H1 (cell line): ENCODE measurements at regions not wholly inside any gene's neighbourhood (a gene's known extent, or its start where the extent isn't known, plus 50 kb on each side); places are given as distances from the start of the nearest gene placed in this dataset.

Experiments
- CTCF ChIA-PET: fragments of 300-600 bp; sonication (Branson Sonifier 250); formaldehyde crosslinking; loops from one replicate; lab custom pipeline; 2021; ENCODE audit not compliant: partially characterized antibody; lab: Charles Lee
- POLR2A ChIA-PET: fragments of 300-600 bp; sonication (Branson Sonifier 250); formaldehyde crosslinking; loops from one replicate; lab custom pipeline; 2021; ENCODE audit warnings: inconsistent platforms; ENCODE audit not compliant: partially characterized antibody; lab: Charles Lee
- DNase-seq, 2 experiments: peaks; one replicate each; pipeline versions ENCODE4 v3.0.0 to v3.0.0-alpha.2; 2010 to 2022; ENCODE audit warnings: low spot score in 2 of 2, low read depth in 1 of 2, mixed read lengths in 1 of 2
- FAIRE-seq: peaks from 2 replicates; lab custom pipeline; 2011; peaks lifted over from hg19 to GRCh38; lab: Jason Lieb, UNC
- H2AFZ ChIP-seq: 2 replicates; pipeline ENCODE4 v1.8.1; 2012; ENCODE audit warnings: low read length, inconsistent platforms
- H2AK5ac ChIP-seq: 2 replicates; pipeline ENCODE4 v1.6.1; 2013; ENCODE audit warnings: low read depth, low read length
- H2BK120ac ChIP-seq: replicated peaks from 2 replicates; pipeline ENCODE3; 2013; ENCODE audit warnings: low read depth, low read length, inconsistent platforms
- H2BK12ac ChIP-seq: 2 replicates; pipeline ENCODE4 v1.6.1; 2013; ENCODE audit warnings: low read depth, low read length
- H2BK15ac ChIP-seq: 2 replicates; pipeline ENCODE4 v1.6.1; 2013; ENCODE audit warnings: low read length
- H2BK20ac ChIP-seq: 2 replicates; pipeline ENCODE4 v1.6.1; 2013; ENCODE audit warnings: low read length
- H2BK5ac ChIP-seq: 2 replicates; pipeline ENCODE4 v1.6.1; 2013; ENCODE audit warnings: low read depth, low read length
- H3K14ac ChIP-seq: 2 replicates; pipeline ENCODE4 v1.6.1; 2013; ENCODE audit warnings: inconsistent platforms; ENCODE audit not compliant: insufficient read length
- H3K18ac ChIP-seq: 2 replicates; pipeline ENCODE4 v1.6.1; 2013; ENCODE audit warnings: low read length; ENCODE audit errors: extremely low read depth
- H3K23ac ChIP-seq: 2 replicates; pipeline ENCODE4 v1.6.1; 2013; ENCODE audit warnings: inconsistent platforms; ENCODE audit not compliant: insufficient read length
- H3K23me2 ChIP-seq: 2 replicates; pipeline ENCODE4 v1.6.1; 2013; ENCODE audit warnings: low read depth, low read length
- H3K27ac ChIP-seq: 2 replicates; pipeline ENCODE4 v1.6.1; 2011; ENCODE audit warnings: low read depth, low read length, inconsistent platforms
- H3K27me3 ChIP-seq, 4 experiments: replicated peaks in 1 of 4; 1 replicate in 1 of 4; 2 replicates in 3 of 4; pipeline versions ENCODE4 v1.6.1 to v1.8.1; 2011 to 2013; ENCODE audit warnings: low read length in 3 of 4, mild to moderate bottlenecking in 3 of 4, inconsistent platforms in 2 of 4, mixed read lengths in 2 of 4, moderate library complexity in 1 of 4; ENCODE audit not compliant: control insufficient read depth in 3 of 4, insufficient read depth in 3 of 4; ENCODE audit errors: extremely low read depth in 1 of 4
- H3K36me3 ChIP-seq, 4 experiments: 2 replicates each; pipeline versions ENCODE4 v1.6.1 to v1.8.1; 2011 to 2013; ENCODE audit warnings: mild to moderate bottlenecking in 4 of 4, low read length in 3 of 4, moderate library complexity in 2 of 4, control low read depth in 1 of 4, inconsistent platforms in 1 of 4; ENCODE audit not compliant: insufficient read depth in 4 of 4, control insufficient read depth in 2 of 4
- H3K4ac ChIP-seq: replicated peaks from 2 replicates; pipeline ENCODE3; 2013; ENCODE audit warnings: low read length, low read depth, mixed read lengths, inconsistent platforms; ENCODE audit not compliant: insufficient read length
- H3K4me1 ChIP-seq, 4 experiments: replicated peaks in 1 of 4; 1 replicate in 1 of 4; 2 replicates in 3 of 4; pipeline versions ENCODE4 v1.6.1 to v1.8.1; 2011 to 2013; ENCODE audit warnings: low read length in 3 of 4, inconsistent platforms in 2 of 4, mixed read lengths in 1 of 4; ENCODE audit not compliant: insufficient read depth in 4 of 4, control insufficient read depth in 3 of 4
- H3K4me2 ChIP-seq, 2 experiments: 2 replicates each; pipeline versions ENCODE4 v1.6.1 to v1.8.1; 2011 to 2013; ENCODE audit warnings: low read depth in 2 of 2, low read length in 2 of 2, control low read depth in 1 of 2, inconsistent platforms in 1 of 2, mild to moderate bottlenecking in 1 of 2; ENCODE audit not compliant: insufficient read depth in 1 of 2
- H3K4me3 ChIP-seq, 4 experiments: fragments of 200-600, 300-600 bp in 1 of 4; sonication (generic), shearing (Covaris generic), sonication (Bioruptor Twin) in 1 of 4; 2 replicates each; pipeline versions ENCODE4 v1.5.1 to v1.8.1; 2011 to 2016; ENCODE audit warnings: low read length in 4 of 4, low read depth in 3 of 4, control low read depth in 2 of 4, inconsistent platforms in 2 of 4, mild to moderate bottlenecking in 2 of 4, mixed read lengths in 1 of 4, moderate library complexity in 1 of 4; ENCODE audit not compliant: insufficient read depth in 2 of 4; ENCODE audit errors: extremely low read depth in 1 of 4
- H3K56ac ChIP-seq: replicated peaks from 2 replicates; pipeline ENCODE3; 2013; ENCODE audit warnings: low read depth, mild to moderate bottlenecking, mixed read lengths, low read length, inconsistent platforms; ENCODE audit not compliant: insufficient read length
- H3K79me1 ChIP-seq: 2 replicates; pipeline ENCODE4 v1.6.1; 2013; ENCODE audit warnings: low read depth, low read length, control low read depth
- H3K79me2 ChIP-seq, 2 experiments: 2 replicates each; pipeline versions ENCODE4 v1.6.1 to v1.8.1; 2012 to 2013; ENCODE audit warnings: low read length in 2 of 2, mild to moderate bottlenecking in 2 of 2, inconsistent platforms in 1 of 2; ENCODE audit not compliant: insufficient read depth in 2 of 2, control insufficient read depth in 1 of 2
- H3K9ac ChIP-seq, 4 experiments: replicated peaks in 1 of 4; 1 replicate in 1 of 4; 2 replicates in 3 of 4; pipeline versions ENCODE4 v1.6.1 to v1.8.1; 2011 to 2013; ENCODE audit warnings: low read depth in 3 of 4, low read length in 3 of 4, control low read depth in 2 of 4, mild to moderate bottlenecking in 2 of 4, moderate library complexity in 2 of 4, inconsistent platforms in 1 of 4; ENCODE audit errors: extremely low read depth in 1 of 4
- H3K9me3 ChIP-seq, 2 experiments: 2 replicates each; pipeline versions ENCODE4 v1.6.1 to v1.8.1; 2012 to 2013; ENCODE audit warnings: mild to moderate bottlenecking in 2 of 2, moderate library complexity in 2 of 2, control low read depth in 1 of 2, inconsistent platforms in 1 of 2, low read depth in 1 of 2, low read length in 1 of 2, mixed read lengths in 1 of 2; ENCODE audit not compliant: insufficient read depth in 2 of 2
- H4K20me1 ChIP-seq, 2 experiments: replicated peaks in 1 of 2; 2 replicates each; pipeline versions ENCODE3 to v1.8.1; 2011 to 2013; ENCODE audit warnings: inconsistent platforms in 2 of 2, low read length in 2 of 2, mild to moderate bottlenecking in 1 of 2; ENCODE audit not compliant: insufficient read depth in 2 of 2, control insufficient read depth in 1 of 2
- H4K5ac ChIP-seq: 2 replicates; pipeline ENCODE4 v1.6.1; 2013; ENCODE audit warnings: low read length, low read depth, mixed read lengths, inconsistent platforms; ENCODE audit not compliant: insufficient read length
- H4K8ac ChIP-seq: 2 replicates; pipeline ENCODE4 v1.8.0; 2013; ENCODE audit warnings: mild to moderate bottlenecking, moderate library complexity, low read length, inconsistent platforms; ENCODE audit not compliant: insufficient read depth; ENCODE audit errors: extremely low read depth
- H4K91ac ChIP-seq: replicated peaks from 2 replicates; pipeline ENCODE3; 2013; ENCODE audit warnings: low read length, mixed read lengths, inconsistent platforms; ENCODE audit not compliant: insufficient read length
- BCL11A ChIP-seq, 2 experiments: IDR thresholded peaks; one replicate each; pipeline ENCODE4 v1.6.1; 2011; ENCODE audit warnings: low read depth in 2 of 2, low read length in 2 of 2, mild to moderate bottlenecking in 2 of 2
- CBX5 ChIP-seq: fragments of 300-800, 300-1000 bp; sonication (generic); IDR thresholded peaks from 2 replicates; pipeline ENCODE4 v1.7.1; 2016; ENCODE audit warnings: antibody characterized with exemption, low read length, low read depth
- CBX8 ChIP-seq: fragments of 300-800, 300-1000 bp; sonication (generic); IDR thresholded peaks from 2 replicates; pipeline ENCODE4 v1.7.1; 2016; ENCODE audit warnings: low read depth, low read length, borderline replicate concordance
- CHD2 ChIP-seq: IDR thresholded peaks from 2 replicates; pipeline ENCODE4 v1.6.1; 2012; ENCODE audit warnings: low read length, improper control_type of control experiment
- CREB1 ChIP-seq: IDR thresholded peaks from 2 replicates; pipeline ENCODE4 v1.6.1; 2012; ENCODE audit warnings: inconsistent platforms
- EP300 ChIP-seq, 2 experiments: IDR thresholded peaks; 1 replicate in 1 of 2; 2 replicates in 1 of 2; pipeline ENCODE4 v1.6.1; 2011 to 2012; ENCODE audit warnings: low read depth in 2 of 2, low read length in 2 of 2, mild to moderate bottlenecking in 2 of 2, borderline replicate concordance in 1 of 2, inconsistent platforms in 1 of 2, moderate library complexity in 1 of 2
- KDM1A ChIP-seq: fragments of 200-600, 300-600 bp; sonication (generic); IDR thresholded peaks from 2 replicates; pipeline ENCODE4 v1.7.1; 2016; ENCODE audit warnings: mild to moderate bottlenecking, low read length, borderline replicate concordance
- PHF8 ChIP-seq: fragments of 200-600 bp; sonication (generic); conservative IDR thresholded peaks from 2 replicates; pipeline ENCODE4 v1.7.1; 2012; ENCODE audit warnings: low read depth, mild to moderate bottlenecking, inconsistent platforms, low read length, moderate library complexity
- POU5F1 ChIP-seq: IDR thresholded peaks from 2 replicates; pipeline ENCODE4 v1.6.1; 2011; ENCODE audit warnings: low read depth, mild to moderate bottlenecking, low read length, moderate library complexity
- RFX5 ChIP-seq: IDR thresholded peaks from 2 replicates; pipeline ENCODE4 v1.6.1; 2011; ENCODE audit warnings: low read depth, low read length, improper control_type of control experiment, borderline replicate concordance
- RXRA ChIP-seq: IDR thresholded peaks from 2 replicates; pipeline ENCODE4 v1.6.1; 2011; ENCODE audit warnings: low read depth, mild to moderate bottlenecking, low read length, moderate library complexity; ENCODE audit not compliant: insufficient read depth
- SIN3A ChIP-seq, 2 experiments: IDR thresholded peaks in 1 of 2; conservative IDR thresholded peaks in 1 of 2; 2 replicates each; pipeline ENCODE4 v1.6.1; 2011 to 2012; ENCODE audit warnings: low read length in 2 of 2, improper control_type of control experiment in 1 of 2, low read depth in 1 of 2, mild to moderate bottlenecking in 1 of 2
- SUZ12 ChIP-seq: fragments of 200-600 bp; sonication (generic); IDR thresholded peaks from 2 replicates; pipeline ENCODE4 v1.6.1; 2012; ENCODE audit warnings: mild to moderate bottlenecking, inconsistent platforms, low read length, moderate library complexity, mixed read lengths
- ZNF274 ChIP-seq: IDR thresholded peaks from 2 replicates; pipeline ENCODE4 v1.7.0; 2012; ENCODE audit warnings: low read length, borderline replicate concordance; ENCODE audit errors: extremely low read depth
- WGBS, 2 experiments: shearing (Covaris generic) in 1 of 2; methylation state at CpG; one replicate each; pipeline versions ENCODE4 v1.1.6 to v1.1.7; 2013 to 2015; ENCODE audit warnings: low lambda C conversion rate in 2 of 2, mixed read lengths in 2 of 2, inconsistent platforms in 1 of 2, low coverage in 1 of 2, missing lambda C conversion rate in 1 of 2; ENCODE audit not compliant: insufficient replicate concordance in 2 of 2, insufficient coverage in 1 of 2, insufficient read length in 1 of 2; ENCODE audit errors: extremely low coverage in 1 of 2, missing lambda C conversion rate in 1 of 2; 5-methylcytosine and 5-hydroxymethylcytosine counted together

DNA sequence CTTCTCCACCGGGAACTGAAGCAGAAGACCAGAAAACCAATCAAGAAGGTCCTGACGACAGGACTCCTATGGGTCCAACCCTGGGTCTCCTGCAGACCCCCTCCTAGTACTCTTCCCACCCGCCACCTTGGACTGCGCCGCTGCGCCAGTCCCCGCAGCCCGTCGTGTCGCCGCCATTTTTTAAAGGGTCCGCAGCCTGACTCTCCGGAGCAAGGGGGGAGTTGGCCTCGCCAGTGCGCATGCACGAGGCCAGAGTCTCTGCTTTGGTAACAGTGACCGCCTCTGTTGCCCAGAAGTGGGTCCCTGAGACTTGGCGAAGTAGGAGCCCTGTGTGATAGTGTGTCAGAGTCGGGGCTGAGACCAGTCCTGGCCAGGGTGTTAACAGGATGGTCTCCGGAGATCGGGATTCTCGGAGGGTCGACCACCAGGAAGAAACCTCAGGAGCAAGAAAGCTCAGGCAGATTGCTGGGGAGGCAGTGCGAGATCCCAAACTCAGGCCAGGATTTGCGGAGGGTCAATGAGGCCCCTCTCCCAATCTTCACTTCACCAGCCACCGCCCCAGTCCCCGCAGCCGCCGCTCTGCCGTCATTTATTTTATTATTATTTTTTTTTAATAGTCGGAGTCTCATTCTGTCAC, 612.5 kb downstream of the KCNJ18 start:
- H2BK15ac ChIP-seq: no peak overlapping the region
- no peak overlapping the region for H4K91ac ChIP-seq
- ChIA-PET CTCF (no interaction called here), POLR2A (no interaction called here)
- no peaks in the 10 kb centered on the region for H3K79me1 ChIP-seq
- H3K56ac ChIP-seq: no peak overlapping the region
- no peak overlapping the region for H3K4me3 ChIP-seq
- no peak overlapping the region for H2BK120ac ChIP-seq
- no peak overlapping the region for H3K9ac ChIP-seq
- no peak overlapping the region for H2BK12ac ChIP-seq
- no peak overlapping the region for H3K14ac ChIP-seq
- H2BK5ac ChIP-seq: no peak overlapping the region
- H3K79me2 ChIP-seq: no peaks in the 10 kb centered on the region
- H2AFZ ChIP-seq: no peak overlapping the region
- no peak overlapping the region for H4K8ac ChIP-seq
- no peaks in the 10 kb centered on the region for H4K20me1 ChIP-seq
- no peak overlapping the region for H2BK20ac ChIP-seq
- no peak for FAIRE-seq
- H3K27ac ChIP-seq: no peak overlapping the region
- no peaks in the 10 kb centered on the region for H3K23me2 ChIP-seq
- peaks cover 60 to 86% of the 10 kb centered on the region in 2 experiments for H3K9me3 ChIP-seq
- no peaks in the 10 kb centered on the region for H3K4me1 ChIP-seq
- H3K36me3 ChIP-seq: no peaks in the 10 kb centered on the region
- no peak for DNase-seq
- no peak overlapping the region for H2AK5ac ChIP-seq
- H3K4ac ChIP-seq: no peak overlapping the region
- H3K23ac ChIP-seq: no peak overlapping the region
- no peak overlapping the region for H3K4me2 ChIP-seq
- H4K5ac ChIP-seq: no peak overlapping the region
- 92% methylated on average over 26 of the region's 31 CpGs; no CpG with 5 or more reads in 1 of the 2 experiments for WGBS, 2 experiments
- no peaks in the 10 kb centered on the region for H3K27me3 ChIP-seq
- no peak overlapping the region for H3K18ac ChIP-seq
- TF ChIP-seq KDM1A: no peak
- no peak for TF ChIP-seq POU5F1
- no peak for TF ChIP-seq EP300 (IDR thresholded peaks at IDR 0.05; ENCODE audit: borderline replicate concordance in 1 of 2, low read depth in 2 of 2, low read length in 2 of 2)
- no peak for TF ChIP-seq CHD2
- TF ChIP-seq BCL11A (IDR thresholded peaks at IDR 0.05; ENCODE audit: low read depth in 2 of 2, low read length in 2 of 2): no peak
- no peak for TF ChIP-seq RFX5
- no peak for TF ChIP-seq PHF8
- no peak for TF ChIP-seq CREB1
- no peak for TF ChIP-seq RXRA
- no peak for TF ChIP-seq CBX5
- TF ChIP-seq SUZ12: no peak
- no peak for TF ChIP-seq ZNF274
- TF ChIP-seq SIN3A (conservative IDR thresholded peaks at IDR 0.05 in 1 of 2, IDR thresholded peaks at IDR 0.05 in 1 of 2; ENCODE audit: low read depth in 1 of 2, low read length in 2 of 2): no peak
- no peak for TF ChIP-seq CBX8
